Activated CD8-positive, alpha-beta memory T cell treated with anti-CD3 and anti-CD28 coated beads, Interleukin-2, amount 10 ng/mL, durations not matched to agents 7 days and 5 days (primary cell): ENCODE measurements at regions not wholly inside any gene's neighbourhood (a gene's known extent, or its start where the extent isn't known, plus 50 kb on each side); places are given as distances from the start of the nearest gene placed in this dataset.
"Not testable (repeated sequence)": the region's sequence is repeated elsewhere in the genome, so short reads cannot be mapped to it uniquely, and the experiment has no call there.

Source experiments
- ATAC-seq: fragments of 150-1000 bp; cut with Tn5 transposase; one replicate; pipeline ENCODE4 v1.10.0; 2021; ENCODE audit warnings: moderate library complexity
- CTCF ChIA-PET: fragments of 350-600 bp; sonication (Branson Sonifier 250); formaldehyde crosslinking; loops from one replicate; lab custom pipeline; 2021; ENCODE audit warnings: antibody characterized with exemption; lab: Charles Lee
- DNase-seq: peaks from one replicate; pipeline ENCODE4 v3.0.0-alpha.2; 2020
- H3K27ac Mint-ChIP-seq: one replicate; pipeline ENCODE4 v1.8.0; 2021; ENCODE audit warnings: mild to moderate bottlenecking, mixed read lengths
- H3K27me3 Mint-ChIP-seq: one replicate; pipeline ENCODE4 v1.8.0; 2021; ENCODE audit warnings: mixed read lengths
- H3K36me3 Mint-ChIP-seq: one replicate; pipeline ENCODE4 v1.8.0; 2021; ENCODE audit warnings: mild to moderate bottlenecking, mixed read lengths
- H3K4me1 Mint-ChIP-seq: one replicate; pipeline ENCODE4 v1.8.0; 2021; ENCODE audit warnings: mixed read lengths
- H3K4me3 Mint-ChIP-seq: one replicate; pipeline ENCODE4 v1.8.0; 2021; ENCODE audit warnings: mild to moderate bottlenecking, moderate library complexity, mixed read lengths
- H3K9me3 Mint-ChIP-seq: one replicate; pipeline ENCODE4 v1.8.0; 2022; ENCODE audit warnings: low read depth, mixed read lengths

DNA sequence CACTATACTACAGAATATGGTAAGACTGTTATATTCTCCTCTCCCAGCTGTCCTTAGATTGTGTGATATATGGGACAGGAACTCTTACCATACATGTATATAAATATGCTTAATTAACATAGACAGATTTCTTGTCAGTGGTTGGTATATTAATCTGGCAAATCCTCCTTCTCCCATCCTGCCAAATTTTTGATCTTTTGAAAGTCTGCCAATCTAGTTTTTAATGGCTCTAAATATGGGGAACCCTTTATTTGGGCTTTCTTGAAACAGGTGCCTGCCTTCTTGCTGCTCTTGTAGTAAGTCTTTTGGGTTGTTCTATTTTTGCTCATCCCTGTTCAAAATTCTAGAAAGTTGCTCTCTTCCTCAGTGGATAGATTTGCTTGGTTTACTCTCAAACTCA lies 63.5 kb downstream of the SPATA31D1 start:
- peaks cover 6% of the 10 kb centered on the region for H3K9me3 Mint-ChIP-seq
- DNase-seq (no peak), ATAC-seq (no peak)
- H3K4me1 Mint-ChIP-seq = no peaks in the 10 kb centered on the region
- no peak overlapping the region for H3K27ac Mint-ChIP-seq
- no peaks in the 10 kb centered on the region for H3K36me3 Mint-ChIP-seq
- H3K4me3 Mint-ChIP-seq = no peak overlapping the region
- CTCF ChIA-PET = no interaction called here
- H3K27me3 Mint-ChIP-seq = no peaks in the 10 kb centered on the region

GRCh38 chr9:82054264-82055015 lies 65.9 kb downstream of the SPATA31D1 start:
- Mint-ChIP-seq H3K9me3 (peaks cover 6% of the 10 kb centered on the region), H3K27me3 (no peaks in the 10 kb centered on the region), H3K27ac (no peak overlapping the region), H3K36me3 (no peaks in the 10 kb centered on the region), H3K4me3 (no peak overlapping the region), H3K4me1 (no peaks in the 10 kb centered on the region)
- ATAC-seq (no peak), DNase-seq (no peak)
- CTCF ChIA-PET = no interaction called here

- ATAC-seq (no peak), DNase-seq (no peak)
- H3K36me3 Mint-ChIP-seq = no peaks in the 10 kb centered on the region
- peaks cover 13% of the 10 kb centered on the region for H3K9me3 Mint-ChIP-seq
- H3K27ac Mint-ChIP-seq = no peak overlapping the region
- no peak overlapping the region for H3K4me3 Mint-ChIP-seq
- no peaks in the 10 kb centered on the region for H3K27me3 Mint-ChIP-seq
- H3K4me1 Mint-ChIP-seq = no peaks in the 10 kb centered on the region
- CTCF ChIA-PET = no interaction called here
Observed at GRCh38 chr9:82057805-82058204, 69.2 kb downstream of the SPATA31D1 start.

- H3K36me3 Mint-ChIP-seq, ATAC-seq, H3K27me3 Mint-ChIP-seq, H3K27ac Mint-ChIP-seq, H3K4me1 Mint-ChIP-seq, DNase-seq, H3K4me3 Mint-ChIP-seq, CTCF ChIA-PET: not testable (repeated sequence)
- peaks cover 12% of the 10 kb centered on the region for H3K9me3 Mint-ChIP-seq
Observed at GRCh38 chr9:82061801-82062200, 73.2 kb downstream of the SPATA31D1 start.

DNA sequence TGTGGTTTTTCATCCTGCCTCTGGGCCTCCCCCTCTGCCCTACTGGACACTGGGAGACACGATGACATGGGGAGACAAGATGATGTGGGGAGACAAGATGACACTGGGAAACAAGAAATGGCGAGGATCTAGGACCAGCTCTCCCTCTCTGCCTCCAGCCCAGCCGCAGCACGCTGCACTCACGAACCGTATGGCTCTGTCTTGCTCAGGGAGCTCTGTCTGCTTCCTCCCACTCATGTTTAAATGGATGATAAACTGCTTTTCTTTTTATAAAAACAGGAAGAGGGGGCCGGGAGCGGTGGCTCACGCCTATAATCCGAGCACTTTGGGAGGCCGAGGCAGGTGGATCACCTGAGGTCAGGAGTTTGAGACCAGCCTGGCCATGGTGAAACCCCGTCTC lies 73.7 kb downstream of the SPATA31D1 start:
- Mint-ChIP-seq H3K4me1 (no peaks in the 10 kb centered on the region), H3K4me3 (no peak overlapping the region), H3K9me3 (peaks cover 12% of the 10 kb centered on the region), H3K27ac (no peak overlapping the region), H3K36me3 (no peaks in the 10 kb centered on the region), H3K27me3 (no peaks in the 10 kb centered on the region)
- no peak for DNase-seq
- ATAC-seq = no peak
- CTCF ChIA-PET = no interaction called here

- DNase-seq (no peak), ATAC-seq (no peak)
- no peaks in the 10 kb centered on the region for H3K9me3 Mint-ChIP-seq
- CTCF ChIA-PET = no interaction called here
- no peaks in the 10 kb centered on the region for H3K36me3 Mint-ChIP-seq
- no peak overlapping the region for H3K27ac Mint-ChIP-seq
- no peaks in the 10 kb centered on the region for H3K27me3 Mint-ChIP-seq
- H3K4me1 Mint-ChIP-seq = no peaks in the 10 kb centered on the region
- no peak overlapping the region for H3K4me3 Mint-ChIP-seq
Observed at GRCh38 chr9:82073551-82074543, 85.3 kb downstream of the SPATA31D1 start.

DNA sequence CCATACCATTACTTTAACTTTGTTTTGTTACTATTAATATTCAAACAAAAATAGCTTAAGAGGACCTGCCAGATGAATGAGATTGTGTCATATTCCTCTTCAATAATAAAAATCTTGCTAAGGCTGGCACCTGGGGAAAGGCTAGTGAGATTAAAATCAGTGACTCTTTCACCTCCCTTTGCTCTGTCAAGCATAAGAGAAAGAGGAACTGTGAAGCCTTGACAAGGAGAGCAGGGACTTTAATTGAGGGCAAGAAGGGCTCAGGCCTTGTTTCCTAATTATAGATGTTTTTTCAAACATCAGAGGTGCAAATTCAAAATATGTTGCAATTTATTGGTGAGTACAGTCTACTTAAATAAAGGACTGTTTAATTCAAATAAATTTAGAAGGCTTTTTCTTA lies 91.7 kb downstream of the SPATA31D1 start:
- H3K27me3 Mint-ChIP-seq = no peaks in the 10 kb centered on the region
- ATAC-seq = no peak
- no peaks in the 10 kb centered on the region for H3K4me1 Mint-ChIP-seq
- H3K27ac Mint-ChIP-seq = no peak overlapping the region
- no peak for DNase-seq
- H3K9me3 Mint-ChIP-seq = no peaks in the 10 kb centered on the region
- CTCF ChIA-PET = no interaction called here
- no peaks in the 10 kb centered on the region for H3K36me3 Mint-ChIP-seq
- H3K4me3 Mint-ChIP-seq = no peak overlapping the region

- CTCF ChIA-PET = no interaction called here
- H3K27me3 Mint-ChIP-seq = no peaks in the 10 kb centered on the region
- H3K4me3 Mint-ChIP-seq = no peak overlapping the region
- DNase-seq (no peak), ATAC-seq (no peak)
- no peaks in the 10 kb centered on the region for H3K4me1 Mint-ChIP-seq
- H3K36me3 Mint-ChIP-seq = no peaks in the 10 kb centered on the region
- H3K9me3 Mint-ChIP-seq = peaks cover 3% of the 10 kb centered on the region
- H3K27ac Mint-ChIP-seq = no peak overlapping the region
Observed at GRCh38 chr9:82081496-82081895, 92.9 kb downstream of the SPATA31D1 start.

- no peak for DNase-seq
- ATAC-seq = no peak
- H3K27ac Mint-ChIP-seq = no peak overlapping the region
- CTCF ChIA-PET = no interaction called here
- no peaks in the 10 kb centered on the region for H3K4me1 Mint-ChIP-seq
- H3K27me3 Mint-ChIP-seq = no peaks in the 10 kb centered on the region
- H3K36me3 Mint-ChIP-seq = no peaks in the 10 kb centered on the region
- H3K4me3 Mint-ChIP-seq = no peak overlapping the region
- peaks cover 5% of the 10 kb centered on the region for H3K9me3 Mint-ChIP-seq
Observed at GRCh38 chr9:82082563-82082962, 94.0 kb downstream of the SPATA31D1 start.

GRCh38 chr9:82088591-82088990 lies 100.0 kb downstream of the SPATA31D1 start:
- Mint-ChIP-seq H3K27me3 (no peaks in the 10 kb centered on the region), H3K4me3 (no peak overlapping the region), H3K27ac (no peak overlapping the region), H3K36me3 (no peaks in the 10 kb centered on the region), H3K9me3 (peaks cover 17% of the 10 kb centered on the region), H3K4me1 (no peaks in the 10 kb centered on the region)
- ATAC-seq (no peak), DNase-seq (no peak)
- CTCF ChIA-PET = no interaction called here

DNA sequence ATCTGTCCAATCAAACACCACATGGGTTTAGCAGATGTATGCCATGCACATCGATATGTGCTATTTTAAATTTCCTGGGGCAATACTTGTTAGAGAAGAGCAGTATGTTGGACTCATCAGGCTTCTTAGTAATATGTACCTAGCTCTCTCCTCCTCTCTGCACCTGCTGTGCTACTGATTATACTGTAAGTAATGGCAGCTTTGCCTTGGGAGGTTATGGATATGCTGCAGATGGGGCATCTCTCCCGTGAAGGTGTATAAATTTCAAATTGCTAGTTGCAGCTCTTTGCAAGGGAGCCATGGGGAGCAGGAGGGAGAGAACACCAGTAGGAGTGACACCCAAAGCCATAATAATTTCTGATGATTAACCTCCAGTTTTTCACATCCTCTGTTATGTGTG lies 101.5 kb downstream of the SPATA31D1 start:
- CTCF ChIA-PET = no interaction called here
- Mint-ChIP-seq H3K27me3 (no peaks in the 10 kb centered on the region), H3K4me3 (no peak overlapping the region), H3K9me3 (peaks cover 17% of the 10 kb centered on the region), H3K27ac (no peak overlapping the region), H3K36me3 (no peaks in the 10 kb centered on the region), H3K4me1 (no peaks in the 10 kb centered on the region)
- ATAC-seq = no peak
- no peak for DNase-seq

DNA sequence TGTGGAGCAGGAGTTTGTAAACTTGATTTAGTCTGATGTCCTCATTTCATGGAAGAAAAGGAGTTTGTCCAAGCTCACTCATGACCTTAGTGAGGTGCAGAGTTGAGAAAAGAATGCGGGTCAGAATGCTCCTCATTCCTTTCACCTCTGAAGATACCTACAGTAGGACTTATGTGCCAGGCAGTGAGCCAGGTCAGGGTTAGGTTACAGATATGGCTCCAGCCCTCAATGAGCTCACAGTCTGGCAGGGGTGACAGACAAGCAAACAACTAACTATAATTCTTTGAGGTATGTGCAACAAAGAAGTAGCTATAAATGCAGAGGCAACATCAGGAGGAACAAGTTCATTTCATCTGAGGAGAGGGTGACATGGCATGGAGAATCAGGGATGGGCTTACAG lies 102.5 kb downstream of the SPATA31D1 start:
- no peak for ATAC-seq
- CTCF ChIA-PET = no interaction called here
- H3K27ac Mint-ChIP-seq = no peak overlapping the region
- H3K27me3 Mint-ChIP-seq = no peaks in the 10 kb centered on the region
- H3K4me3 Mint-ChIP-seq = no peak overlapping the region
- H3K9me3 Mint-ChIP-seq = peaks cover 17% of the 10 kb centered on the region
- no peak for DNase-seq
- no peaks in the 10 kb centered on the region for H3K4me1 Mint-ChIP-seq
- H3K36me3 Mint-ChIP-seq = no peaks in the 10 kb centered on the region

DNA sequence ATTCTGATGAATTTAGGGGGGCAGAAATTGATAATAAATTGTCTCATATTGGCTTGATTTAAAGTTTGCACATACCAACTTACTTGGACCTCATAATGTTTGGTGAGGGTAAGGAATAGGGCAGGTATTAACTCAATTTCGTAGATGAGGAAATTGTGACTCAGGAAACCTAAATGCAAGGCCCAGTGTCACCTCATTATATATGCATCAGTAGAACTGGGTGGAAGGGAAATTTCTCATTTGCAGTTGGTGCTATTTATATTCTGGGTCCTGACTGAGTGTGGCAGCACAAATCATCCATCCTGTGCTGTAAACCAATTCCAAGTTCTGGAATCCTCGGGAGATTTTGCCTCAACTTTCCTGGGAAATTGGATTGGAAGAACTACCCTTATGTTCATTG lies 103.0 kb downstream of the SPATA31D1 start:
- CTCF ChIA-PET = no interaction called here
- no peaks in the 10 kb centered on the region for H3K27me3 Mint-ChIP-seq
- H3K27ac Mint-ChIP-seq = no peak overlapping the region
- no peak for ATAC-seq
- no peaks in the 10 kb centered on the region for H3K4me1 Mint-ChIP-seq
- no peak overlapping the region for H3K4me3 Mint-ChIP-seq
- peaks cover 13% of the 10 kb centered on the region for H3K9me3 Mint-ChIP-seq
- H3K36me3 Mint-ChIP-seq = no peaks in the 10 kb centered on the region
- no peak for DNase-seq

- Mint-ChIP-seq H3K9me3 (no peaks in the 10 kb centered on the region), H3K36me3 (no peaks in the 10 kb centered on the region), H3K4me1 (no peaks in the 10 kb centered on the region), H3K27me3 (no peaks in the 10 kb centered on the region), H3K27ac (no peak overlapping the region), H3K4me3 (no peak overlapping the region)
- no peak for DNase-seq
- CTCF ChIA-PET = no interaction called here
- ATAC-seq = no peak
Observed at GRCh38 chr9:82101475-82101874, 112.9 kb downstream of the SPATA31D1 start.
